GM12878 (cell line): ENCODE measurements at regions not wholly inside any gene's neighbourhood (a gene's known extent, or its start where the extent isn't known, plus 50 kb on each side); places are given as distances from the start of the nearest gene placed in this dataset.
"Not testable (repeated sequence)": the region's sequence is repeated elsewhere in the genome, so short reads cannot be mapped to it uniquely, and the experiment has no call there.

Experiments used
- ATAC-seq: fragments of 200-7000 bp; cut with Tn5 transposase; 3 replicates; pipeline ENCODE4 v1.9.1; 2020; ENCODE audit warnings: mild to moderate bottlenecking, moderate library complexity
- BruUV-seq: library from RNA; stranded (reverse); fragments of 400-500 nt; replicated peaks from 2 replicates; lab custom pipeline; 2021; lab: Mats Ljungman, UMichigan
- CTCF ChIA-PET: fragments of 300-600 bp; sonication (Branson Sonifier 250); formaldehyde crosslinking; extraction: SDS; loops from one replicate; lab custom pipeline; 2021; ENCODE audit warnings: inconsistent platforms; lab: Yijun Ruan, JAX
- POLR2A ChIA-PET: fragments of 350-600 bp; formaldehyde crosslinking; extraction: SDS; loops from one replicate; lab custom pipeline; 2021; ENCODE audit warnings: inconsistent platforms; lab: Charles Lee
- RAD21 ChIA-PET: fragments of 300-600 bp; sonication (Branson Sonifier 250); formaldehyde crosslinking; loops from one replicate; lab custom pipeline; 2023; ENCODE audit warnings: antibody characterized with exemption; ENCODE audit not compliant: unreplicated experiment; lab: Charles Lee
- SMC1A ChIA-PET: fragments of 300-600 bp; sonication (Branson Sonifier 250); formaldehyde crosslinking; loops from one replicate; lab custom pipeline; 2023; ENCODE audit not compliant: unreplicated experiment, uncharacterized antibody; lab: Charles Lee
- DNase-seq: peaks from one replicate; pipeline ENCODE4 v3.0.0-alpha.2; 2011; ENCODE audit warnings: low read depth, low spot score
- FAIRE-seq: peaks from 3 replicates; lab custom pipeline; 2011; peaks lifted over from hg19 to GRCh38; lab: Jason Lieb, UNC
- H2AFZ ChIP-seq: 2 replicates; pipeline ENCODE4 v1.6.0; 2011; ENCODE audit warnings: low read depth, low read length, control low read depth; ENCODE audit not compliant: control insufficient read depth
- H3K27ac ChIP-seq: 2 replicates; pipeline ENCODE4 v1.5.1; 2011; ENCODE audit warnings: control low read depth; ENCODE audit not compliant: control insufficient read depth, insufficient read depth
- H3K27me3 ChIP-seq, 2 experiments: replicated peaks in 1 of 2; 2 replicates each; pipeline versions ENCODE4 v1.6.0 to v1.6.1; 2011; ENCODE audit warnings: low read length in 1 of 2; ENCODE audit not compliant: control insufficient read depth in 2 of 2, insufficient read depth in 2 of 2
- H3K36me3 ChIP-seq, 2 experiments: 2 replicates each; pipeline ENCODE4 v1.5.1; 2011; ENCODE audit warnings: low read length in 1 of 2; ENCODE audit not compliant: control insufficient read depth in 2 of 2, insufficient read depth in 2 of 2
- H3K4me1 ChIP-seq: 2 replicates; pipeline ENCODE4 v1.6.1; 2011; ENCODE audit warnings: mild to moderate bottlenecking, low read length, moderate library complexity, mixed read lengths; ENCODE audit not compliant: control insufficient read depth, insufficient read depth
- H3K4me2 ChIP-seq: 2 replicates; pipeline ENCODE4 v1.6.0; 2011; ENCODE audit warnings: control low read depth; ENCODE audit not compliant: control insufficient read depth, insufficient read depth
- H3K4me3 ChIP-seq: fragments of 200-600 bp; sonication (generic); 2 replicates; pipeline ENCODE4 v1.5.1; 2016
- H3K79me2 ChIP-seq: 2 replicates; pipeline ENCODE4 v1.6.0; 2011; ENCODE audit warnings: low read length; ENCODE audit not compliant: control insufficient read depth, insufficient read depth
- H3K9ac ChIP-seq: 2 replicates; pipeline ENCODE4 v1.8.0; 2011; ENCODE audit warnings: low read length, control low read depth, mixed read lengths; ENCODE audit not compliant: control insufficient read depth, insufficient read depth
- H3K9me3 ChIP-seq: replicated peaks from 3 replicates; pipeline ENCODE4 v1.5.1; 2011; ENCODE audit warnings: mild to moderate bottlenecking, low read length; ENCODE audit not compliant: control insufficient read depth, insufficient read depth
- H4K20me1 ChIP-seq: 2 replicates; pipeline ENCODE4 v1.6.0; 2011; ENCODE audit not compliant: control insufficient read depth, insufficient read depth
- HDGF ChIP-seq: fragments of 450-650 bp; IDR thresholded peaks from 2 replicates; pipeline ENCODE4 v1.6.1; 2016; ENCODE audit warnings: antibody characterized with exemption
- NR2F1 ChIP-seq: fragments of 450-650 bp; conservative IDR thresholded peaks from 2 replicates; pipeline ENCODE4 v1.6.1; 2017; ENCODE audit warnings: mild to moderate bottlenecking
- PAX5 ChIP-seq: IDR thresholded peaks from 2 replicates; pipeline ENCODE4 v1.6.1; 2011; ENCODE audit warnings: low read depth, low read length, borderline replicate concordance
- RB1 ChIP-seq: fragments of 450-650 bp; formaldehyde crosslinking; IDR thresholded peaks from 2 replicates; pipeline ENCODE4 v1.6.1; 2017; ENCODE audit warnings: mild to moderate bottlenecking, borderline replicate concordance
- REST ChIP-seq: IDR thresholded peaks from 2 replicates; pipeline ENCODE4 v1.6.1; 2012; ENCODE audit warnings: mild to moderate bottlenecking, low read depth, low read length
- SUPT20H ChIP-seq: IDR thresholded peaks from 2 replicates; pipeline ENCODE4 v1.6.1; 2011; ENCODE audit warnings: low read depth, mild to moderate bottlenecking, low read length, moderate library complexity, borderline replicate concordance; ENCODE audit not compliant: control insufficient read depth
- TCF3 ChIP-seq: IDR thresholded peaks from 2 replicates; pipeline ENCODE4 v1.6.1; 2012; ENCODE audit warnings: low read depth, mild to moderate bottlenecking, low read length, borderline replicate concordance; ENCODE audit not compliant: insufficient read depth
- YBX1 ChIP-seq: fragments of 450-650 bp; IDR thresholded peaks from 2 replicates; pipeline ENCODE4 v1.6.1; 2016; ENCODE audit warnings: antibody characterized with exemption
- WGBS: methylation state at CpG from one replicate; pipeline ENCODE4 v1.1.6; 2016; ENCODE audit warnings: low lambda C conversion rate; ENCODE audit not compliant: insufficient replicate concordance, insufficient coverage; ENCODE audit errors: missing lambda C conversion rate; 5-methylcytosine and 5-hydroxymethylcytosine counted together
- in situ Hi-C: fragments of 300-500 bp; cut with MboI; formaldehyde crosslinking; loops from 9 replicates; pipeline ENCODE4 v1.14.3; 2018; ENCODE audit warnings: mixed read lengths
- intact Hi-C: fragments of 100-400 bp; cut with micrococcal nuclease; formaldehyde crosslinking; loops from one replicate; pipeline ENCODE4 v1.14.2; 2022; ENCODE audit not compliant: unreplicated experiment
- TF ChIP-seq, protein P1 (sequence below): IDR thresholded peaks from 2 replicates; pipeline ENCODE4 v1.6.1; 2011; ENCODE audit warnings: borderline replicate concordance, low read depth, mild to moderate bottlenecking, moderate library complexity, mixed read lengths, low read length; ENCODE audit not compliant: insufficient read depth; ENCODE audit errors: extremely low read length
- TF ChIP-seq, protein P2 (sequence below): IDR thresholded peaks from 2 replicates; pipeline ENCODE4 v1.6.1; 2012; ENCODE audit warnings: low read depth, low read length, improper control_type of control experiment

DNA sequence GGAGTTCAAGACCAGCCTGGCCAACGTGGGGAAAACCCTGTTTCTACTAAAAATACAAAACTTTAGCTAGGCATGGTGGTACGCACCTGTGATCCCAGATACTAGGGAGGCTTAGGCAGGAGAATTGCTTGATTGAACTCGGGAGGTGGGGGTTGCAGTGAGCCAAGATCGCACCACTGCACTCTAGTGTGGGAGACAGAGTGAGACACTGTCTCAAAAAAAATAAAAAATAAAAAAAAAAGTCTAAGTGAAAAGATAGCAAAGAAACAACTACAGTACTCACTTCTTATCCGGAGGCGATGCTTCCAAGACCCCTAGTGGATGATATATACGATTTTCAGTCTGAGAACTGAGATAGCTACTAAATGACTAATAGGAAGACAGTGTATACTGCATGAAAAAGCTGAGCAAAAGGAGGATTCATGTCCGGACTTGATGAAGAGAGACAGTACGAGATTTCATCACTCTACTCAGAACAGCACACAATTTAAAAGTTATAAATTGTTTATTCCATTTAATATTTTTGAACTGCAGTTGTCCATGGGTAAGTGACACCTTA, 138.7 kb upstream of the GOLGA6L6 start:
- H4K20me1 ChIP-seq, ATAC-seq, POLR2A ChIA-PET, intact Hi-C loops, DNase-seq, H3K4me2 ChIP-seq, in situ Hi-C loops, SMC1A ChIA-PET, H3K36me3 ChIP-seq, RAD21 ChIA-PET, FAIRE-seq, H3K4me3 ChIP-seq, H2AFZ ChIP-seq, H3K9ac ChIP-seq, CTCF ChIA-PET, H3K27ac ChIP-seq, H3K79me2 ChIP-seq, H3K4me1 ChIP-seq, BruUV-seq, H3K27me3 ChIP-seq, H3K9me3 ChIP-seq: not testable (repeated sequence)
- WGBS, result no CpG with 5 or more reads among the region's 9 CpGs

DNA sequence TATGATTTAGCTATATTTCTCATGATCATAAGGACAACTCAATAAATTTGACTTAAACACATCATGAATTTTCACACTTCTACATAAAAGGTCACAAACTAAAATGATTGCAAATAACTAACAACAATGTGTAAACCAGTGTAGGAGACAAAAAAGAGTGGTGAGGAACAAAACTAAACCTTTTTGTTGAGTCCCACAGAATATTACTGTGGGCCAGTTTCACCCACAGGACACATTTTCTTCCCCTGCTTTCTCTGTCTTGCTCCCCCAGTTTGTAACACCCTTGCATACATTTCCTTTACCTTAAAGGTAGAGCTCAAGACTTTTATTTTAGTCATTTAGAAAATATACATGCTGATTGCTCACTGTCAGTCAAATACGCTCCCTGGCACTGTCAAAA, 130.9 kb upstream of the GOLGA6L6 start:
- H3K27me3 ChIP-seq, result no peaks in the 10 kb centered on the region
- no peak overlapping the region for H2AFZ ChIP-seq
- no peak overlapping the region for H3K9ac ChIP-seq
- H3K9me3 ChIP-seq, result no peaks in the 10 kb centered on the region
- 27% methylated on average over 1 of the region's 1 CpG for WGBS
- H3K4me1 ChIP-seq, result no peaks in the 10 kb centered on the region
- intact Hi-C loops (no loop called here), in situ Hi-C loops (no loop called here)
- CTCF ChIA-PET, result interaction anchor here (0.6 kb wide), 1 partner anchor 354 kb away, joined by 3 read pairs; no protein-coding TSS in a partner anchor
- no peaks in the 10 kb centered on the region for H3K36me3 ChIP-seq
- RAD21 ChIA-PET, result no interaction called here
- no peak overlapping the region for H3K4me3 ChIP-seq
- SMC1A ChIA-PET, result interaction anchor here (1.1 kb wide), 1 partner anchor 9 kb away, joined by 3 read pairs; no protein-coding TSS in a partner anchor
- POLR2A ChIA-PET, result no interaction called here
- DNase-seq (no peak), FAIRE-seq (no peak), ATAC-seq (no peak)
- no peak overlapping the region for H3K4me2 ChIP-seq
- H3K79me2 ChIP-seq, result no peaks in the 10 kb centered on the region
- no peak overlapping the region for H3K27ac ChIP-seq
- BruUV-seq, result no TSS peak
- H4K20me1 ChIP-seq, result no peaks in the 10 kb centered on the region
- TF ChIP-seq REST (no peak), YBX1 (no peak), TCF3 (no peak), PAX5 (no peak), NR2F1 (no peak), SUPT20H (no peak), HDGF (no peak), RB1 (no peak)
- TF ChIP-seq, protein P1, sequence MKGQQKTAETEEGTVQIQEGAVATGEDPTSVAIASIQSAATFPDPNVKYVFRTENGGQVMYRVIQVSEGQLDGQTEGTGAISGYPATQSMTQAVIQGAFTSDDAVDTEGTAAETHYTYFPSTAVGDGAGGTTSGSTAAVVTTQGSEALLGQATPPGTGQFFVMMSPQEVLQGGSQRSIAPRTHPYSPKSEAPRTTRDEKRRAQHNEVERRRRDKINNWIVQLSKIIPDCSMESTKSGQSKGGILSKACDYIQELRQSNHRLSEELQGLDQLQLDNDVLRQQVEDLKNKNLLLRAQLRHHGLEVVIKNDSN, result no peak
- TF ChIP-seq, protein P2, sequence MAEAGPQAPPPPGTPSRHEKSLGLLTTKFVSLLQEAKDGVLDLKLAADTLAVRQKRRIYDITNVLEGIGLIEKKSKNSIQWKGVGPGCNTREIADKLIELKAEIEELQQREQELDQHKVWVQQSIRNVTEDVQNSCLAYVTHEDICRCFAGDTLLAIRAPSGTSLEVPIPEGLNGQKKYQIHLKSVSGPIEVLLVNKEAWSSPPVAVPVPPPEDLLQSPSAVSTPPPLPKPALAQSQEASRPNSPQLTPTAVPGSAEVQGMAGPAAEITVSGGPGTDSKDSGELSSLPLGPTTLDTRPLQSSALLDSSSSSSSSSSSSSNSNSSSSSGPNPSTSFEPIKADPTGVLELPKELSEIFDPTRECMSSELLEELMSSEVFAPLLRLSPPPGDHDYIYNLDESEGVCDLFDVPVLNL, result no peak
